Activated naive CD8-positive, alpha-beta T cell treated with anti-CD3 and anti-CD28 coated beads, Interleukin-2, amount 50 U/mL, for 24 hours (primary cell): ENCODE measurements at regions not wholly inside any gene's neighbourhood (a gene's known extent, or its start where the extent isn't known, plus 50 kb on each side); places are given as distances from the start of the nearest gene placed in this dataset.
"Not testable (repeated sequence)": the region's sequence is repeated elsewhere in the genome, so short reads cannot be mapped to it uniquely, and the experiment has no call there.

Experiments
- ATAC-seq: fragments of 150-1000 bp; cut with Tn5 transposase; one replicate; pipeline ENCODE4 v1.10.0; 2021
- DNase-seq: peaks from one replicate; pipeline ENCODE4 v3.0.0; 2021
- H3K27ac Mint-ChIP-seq: one replicate; pipeline ENCODE4 v1.8.0; 2021; ENCODE audit warnings: mild to moderate bottlenecking, mixed read lengths
- H3K27me3 Mint-ChIP-seq: one replicate; pipeline ENCODE4 v1.8.0; 2021; ENCODE audit warnings: mixed read lengths
- H3K36me3 Mint-ChIP-seq: one replicate; pipeline ENCODE4 v1.8.0; 2021; ENCODE audit warnings: low read depth, mixed read lengths
- H3K4me1 Mint-ChIP-seq: one replicate; pipeline ENCODE4 v1.8.0; 2021; ENCODE audit warnings: mixed read lengths
- H3K4me3 Mint-ChIP-seq: one replicate; pipeline ENCODE4 v1.8.0; 2021; ENCODE audit warnings: mild to moderate bottlenecking, moderate library complexity, mixed read lengths
- H3K9me3 Mint-ChIP-seq: one replicate; pipeline ENCODE4 v1.8.0; 2021; ENCODE audit warnings: mixed read lengths

DNA sequence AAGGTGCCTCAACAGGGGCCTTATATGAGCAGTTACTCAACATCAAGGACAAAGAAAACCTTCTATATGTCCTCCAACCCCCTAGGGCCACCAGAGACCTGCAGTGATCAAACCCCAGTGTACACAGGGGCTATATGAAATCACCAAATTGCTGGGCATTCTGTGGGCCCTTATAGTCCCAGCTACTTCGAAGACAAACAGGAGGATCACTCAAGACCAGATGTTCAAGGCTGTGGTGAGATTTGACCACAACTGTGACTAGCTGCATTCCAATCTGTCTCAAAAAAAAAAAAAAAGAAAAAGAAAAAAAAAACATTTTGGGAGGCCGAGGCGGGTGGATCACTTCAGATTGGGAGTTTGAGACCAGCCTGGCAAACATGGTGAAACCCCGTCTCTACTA lies 51.0 kb upstream of the PRB2 start:
- Mint-ChIP-seq H3K4me1 (no peaks in the 10 kb centered on the region), H3K9me3 (no peaks in the 10 kb centered on the region), H3K27ac (no peak overlapping the region), H3K27me3 (no peaks in the 10 kb centered on the region), H3K36me3 (no peaks in the 10 kb centered on the region), H3K4me3 (no peak overlapping the region)
- no peak for DNase-seq
- no peak for ATAC-seq

DNA sequence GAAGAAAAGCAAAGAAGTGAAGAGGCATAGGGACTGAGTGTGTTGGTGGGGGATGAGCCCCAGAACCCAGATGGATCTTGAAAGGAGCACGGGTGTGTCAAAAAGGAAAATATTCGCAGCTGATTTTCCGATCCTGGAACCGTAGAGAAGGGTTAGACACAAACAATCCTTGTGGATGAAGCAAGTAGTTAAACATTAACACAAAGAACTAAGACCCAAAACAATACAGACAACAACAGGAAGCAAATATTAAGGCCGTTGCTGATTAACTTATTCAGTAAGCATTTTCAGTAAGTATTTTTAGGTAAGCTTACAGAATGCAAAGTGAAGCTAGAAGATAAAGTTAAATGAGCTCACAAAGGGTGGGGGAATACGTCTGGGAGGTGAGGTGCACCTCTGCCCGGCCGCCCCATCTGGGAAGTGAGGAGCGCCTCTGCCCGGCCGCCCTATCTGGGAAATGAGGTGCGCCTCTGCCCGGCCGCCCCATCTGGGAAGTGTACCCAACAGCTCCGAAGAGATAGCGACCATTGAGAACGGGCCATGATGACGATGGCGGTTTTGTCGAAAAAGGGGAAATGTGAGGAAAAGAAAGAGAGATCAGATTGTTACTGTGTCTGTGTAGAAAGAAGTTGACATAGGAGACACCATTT lies 62.8 kb upstream of the PRB2 start:
- Mint-ChIP-seq H3K4me3 (no peak overlapping the region), H3K9me3 (no peaks in the 10 kb centered on the region), H3K4me1 (no peaks in the 10 kb centered on the region), H3K27ac (no peak overlapping the region), H3K36me3 (no peaks in the 10 kb centered on the region), H3K27me3 (no peaks in the 10 kb centered on the region)
- no peak for DNase-seq
- ATAC-seq = no peak

DNA sequence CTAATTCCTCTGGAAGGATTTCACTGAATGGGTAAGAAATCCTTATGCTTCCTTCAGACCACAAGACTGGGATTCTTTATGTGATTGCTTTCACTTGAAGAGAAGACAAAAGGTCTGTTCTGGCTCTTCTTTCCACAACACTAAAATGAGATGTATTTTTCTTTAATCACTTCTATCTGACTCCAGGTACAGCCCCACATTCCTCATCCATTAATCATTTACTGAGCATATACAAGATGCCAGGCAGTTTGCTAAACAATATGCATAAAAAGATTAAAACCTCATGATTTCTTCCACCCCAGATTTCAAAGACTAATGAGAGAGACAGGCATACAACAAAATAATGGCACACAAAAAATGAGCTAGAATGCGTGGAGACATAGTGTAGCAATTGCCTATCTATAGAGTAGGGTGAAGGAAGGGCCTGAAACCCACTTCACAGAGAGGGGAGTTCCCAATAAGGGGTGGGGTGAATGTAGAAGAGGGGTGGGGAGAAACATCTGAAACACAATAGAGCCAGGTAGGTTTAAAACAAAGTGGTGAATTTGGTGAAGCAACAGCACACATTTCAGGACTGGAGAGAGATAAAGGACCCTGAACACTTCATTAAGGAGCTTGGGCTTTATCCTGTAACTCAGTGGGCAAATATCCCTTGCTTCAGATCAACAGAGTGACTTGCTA lies 65.1 kb upstream of the PRB2 start:
- Mint-ChIP-seq H3K27ac (no peak overlapping the region), H3K4me1 (no peaks in the 10 kb centered on the region), H3K27me3 (no peaks in the 10 kb centered on the region), H3K4me3 (no peak overlapping the region), H3K36me3 (no peaks in the 10 kb centered on the region), H3K9me3 (no peaks in the 10 kb centered on the region)
- ATAC-seq (no peak), DNase-seq (no peak)

DNA sequence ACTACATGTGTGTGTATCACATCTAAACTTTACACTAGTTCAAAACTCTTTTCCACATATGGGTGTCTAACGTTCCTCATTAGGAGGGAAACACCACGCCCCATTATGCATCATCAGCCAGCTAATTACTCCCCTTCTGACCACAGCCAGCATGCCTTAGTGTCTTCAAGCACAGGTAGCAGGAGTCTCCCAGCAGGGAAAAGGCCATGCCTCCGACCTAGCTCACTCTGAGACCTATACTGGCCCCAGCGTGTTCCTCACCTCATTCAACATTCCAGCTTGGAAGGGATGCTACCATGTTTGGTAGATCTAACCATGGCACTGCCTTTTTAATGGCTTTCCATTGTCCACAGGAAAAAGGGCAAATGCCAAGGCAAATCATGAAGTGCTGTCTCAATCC lies 66.1 kb upstream of the PRB2 start:
- Mint-ChIP-seq H3K9me3 (no peaks in the 10 kb centered on the region), H3K27me3 (no peaks in the 10 kb centered on the region), H3K4me1 (no peaks in the 10 kb centered on the region), H3K36me3 (no peaks in the 10 kb centered on the region), H3K27ac (no peak overlapping the region), H3K4me3 (no peak overlapping the region)
- DNase-seq (no peak), ATAC-seq (no peak)

DNA sequence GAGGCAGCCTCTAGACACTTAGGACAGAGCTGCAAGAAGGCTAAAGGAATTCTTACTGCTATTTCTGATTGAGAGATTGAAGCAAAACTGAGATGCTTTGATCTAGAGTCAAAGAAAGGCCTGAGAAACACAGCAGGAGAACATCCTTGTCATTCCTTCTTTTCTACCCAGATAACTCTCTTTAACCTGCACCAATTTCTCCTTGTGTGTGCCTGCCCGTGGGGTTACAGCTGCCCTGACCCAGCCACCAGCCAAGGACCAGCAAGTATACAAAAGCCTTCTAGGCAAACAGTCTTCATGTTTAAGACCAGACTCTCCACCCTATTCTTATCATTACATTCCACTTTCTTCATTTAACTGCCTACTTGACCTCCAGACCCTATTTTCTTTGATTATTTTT lies 81.7 kb upstream of the PRB2 start:
- no peak overlapping the region for H3K4me3 Mint-ChIP-seq
- DNase-seq = no peak
- no peak overlapping the region for H3K27ac Mint-ChIP-seq
- no peaks in the 10 kb centered on the region for H3K9me3 Mint-ChIP-seq
- no peak for ATAC-seq
- H3K36me3 Mint-ChIP-seq = no peaks in the 10 kb centered on the region
- no peaks in the 10 kb centered on the region for H3K4me1 Mint-ChIP-seq
- H3K27me3 Mint-ChIP-seq = no peaks in the 10 kb centered on the region

DNA sequence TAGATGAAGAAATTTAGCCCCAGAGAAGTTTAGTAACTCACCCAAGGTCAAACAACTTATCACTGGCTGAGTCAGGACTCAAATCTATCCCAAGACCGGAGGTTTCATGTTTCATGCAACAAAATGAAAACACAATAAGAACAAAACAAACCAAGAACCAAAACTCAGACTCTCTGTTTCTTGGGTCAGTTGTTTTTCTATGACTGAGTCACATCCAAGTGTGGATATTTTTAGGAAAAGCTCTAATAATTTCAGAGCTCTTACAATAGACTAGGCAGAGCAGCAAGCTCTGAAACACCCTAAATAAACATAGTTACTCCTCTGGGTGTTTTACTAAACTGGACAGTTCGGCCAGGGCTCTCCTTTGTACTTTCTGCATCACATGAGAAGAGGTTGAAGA lies 87.6 kb upstream of the PRB2 start:
- H3K4me3 Mint-ChIP-seq = no peak overlapping the region
- no peak for DNase-seq
- H3K4me1 Mint-ChIP-seq = peaks cover 4% of the 10 kb centered on the region
- no peaks in the 10 kb centered on the region for H3K9me3 Mint-ChIP-seq
- H3K36me3 Mint-ChIP-seq = no peaks in the 10 kb centered on the region
- no peak for ATAC-seq
- H3K27me3 Mint-ChIP-seq = no peaks in the 10 kb centered on the region
- no peak overlapping the region for H3K27ac Mint-ChIP-seq

DNA sequence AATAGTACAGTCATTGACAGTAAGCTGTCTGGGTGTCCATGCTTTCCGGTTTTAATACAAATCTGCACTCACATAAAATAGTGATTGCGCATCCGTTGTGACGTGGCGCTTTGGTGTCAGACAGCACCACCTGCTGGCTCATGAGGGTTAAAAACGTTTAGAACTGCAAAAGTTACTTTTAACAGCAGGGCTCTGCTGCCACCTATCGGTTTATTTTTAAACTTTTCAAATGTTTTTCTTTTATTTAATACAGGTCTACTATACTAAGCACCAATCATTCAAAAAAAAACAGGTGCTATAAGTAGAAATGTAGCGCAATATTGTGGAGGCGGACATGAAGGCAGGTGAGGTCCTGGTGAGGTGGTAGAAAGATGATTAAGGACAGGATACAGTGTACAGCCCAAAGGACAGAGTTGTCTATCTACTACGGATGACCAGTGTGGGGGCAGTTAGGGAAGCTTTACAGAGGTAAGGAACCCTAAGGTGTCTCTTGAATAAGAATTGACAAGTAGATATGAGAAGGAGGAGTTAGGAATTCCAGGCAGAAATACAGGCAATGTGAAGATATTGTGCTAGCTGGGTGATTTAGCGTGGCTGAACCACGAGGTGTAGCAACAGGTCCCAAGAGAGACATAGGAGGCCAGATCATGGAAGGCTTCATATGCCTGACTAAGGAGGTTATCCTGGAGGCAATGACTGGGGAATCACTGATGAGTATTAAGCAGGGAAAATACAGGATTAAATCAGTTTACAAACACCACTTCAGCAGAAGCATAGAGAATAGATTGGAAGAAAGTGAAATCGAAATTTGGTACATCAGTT lies 91.5 kb upstream of the PRB2 start:
- H3K4me1 Mint-ChIP-seq = peaks cover 4% of the 10 kb centered on the region
- H3K36me3 Mint-ChIP-seq = no peaks in the 10 kb centered on the region
- H3K4me3 Mint-ChIP-seq = no peak overlapping the region
- no peak overlapping the region for H3K27ac Mint-ChIP-seq
- H3K27me3 Mint-ChIP-seq = no peaks in the 10 kb centered on the region
- ATAC-seq (peak; percentile 65), DNase-seq (peak; percentile 79)
- H3K9me3 Mint-ChIP-seq = no peaks in the 10 kb centered on the region

DNA sequence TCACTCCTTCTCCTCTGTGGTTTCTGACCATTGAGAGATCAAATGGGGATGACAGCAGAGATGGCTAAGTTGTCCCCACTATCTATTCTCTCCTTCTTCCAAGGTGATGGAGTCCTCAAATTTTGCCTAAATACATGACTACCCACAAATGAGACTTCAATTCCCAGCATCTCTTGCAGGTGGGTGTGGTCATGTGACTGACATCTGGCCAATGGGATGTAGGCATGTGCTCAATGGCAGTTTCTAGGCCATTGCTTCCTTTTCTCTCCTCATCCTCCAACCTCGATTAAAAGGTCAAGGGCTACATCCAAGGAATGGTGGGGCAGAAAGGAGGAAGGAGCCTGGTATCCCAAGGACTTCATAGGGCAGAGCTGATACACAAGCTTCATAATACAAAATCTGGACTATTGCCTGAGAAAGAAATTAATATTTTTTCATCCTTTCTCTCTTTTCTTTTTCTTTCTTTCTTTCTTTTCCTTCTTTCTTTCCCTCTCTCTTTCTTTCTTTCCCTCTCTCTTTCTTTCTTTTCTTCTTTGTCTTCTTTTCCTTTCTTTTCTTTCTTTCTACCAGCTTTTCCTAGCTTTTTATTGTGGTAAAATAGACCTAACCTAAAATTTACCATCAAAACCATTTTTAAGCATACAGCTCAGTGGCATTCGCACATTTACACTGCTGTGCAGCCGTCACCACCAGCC lies 100.9 kb upstream of the PRB2 start:
- ATAC-seq (no peak), DNase-seq (no peak)
- H3K27me3 Mint-ChIP-seq = peaks cover 23% of the 10 kb centered on the region
- no peak overlapping the region for H3K4me3 Mint-ChIP-seq
- H3K36me3 Mint-ChIP-seq = no peaks in the 10 kb centered on the region
- peaks cover 7% of the 10 kb centered on the region for H3K4me1 Mint-ChIP-seq
- no peak overlapping the region for H3K27ac Mint-ChIP-seq
- peaks cover 3% of the 10 kb centered on the region for H3K9me3 Mint-ChIP-seq

DNA sequence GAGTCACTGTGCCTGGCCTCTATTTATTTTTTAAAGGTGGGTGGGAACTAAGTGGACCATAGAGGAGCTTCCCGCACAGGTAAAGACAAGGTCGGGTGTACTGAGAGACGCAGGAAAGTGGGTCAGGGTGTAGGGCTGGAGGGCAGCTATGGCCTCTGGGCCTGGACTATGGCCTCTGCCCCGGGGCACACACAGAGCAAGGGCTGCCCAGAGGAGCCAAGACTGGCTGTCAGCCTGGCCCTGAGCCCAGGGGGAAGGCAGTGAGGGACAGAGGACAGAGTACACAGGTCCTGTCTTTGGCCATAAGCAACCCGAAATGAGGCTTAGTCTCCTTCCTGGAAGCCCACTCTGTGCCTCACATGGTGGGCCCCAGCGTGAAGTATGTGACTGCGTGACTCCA lies 102.1 kb upstream of the PRB2 start:
- DNase-seq (no peak), ATAC-seq (no peak)
- no peak overlapping the region for H3K4me3 Mint-ChIP-seq
- peaks cover 27% of the 10 kb centered on the region for H3K27me3 Mint-ChIP-seq
- peaks cover 7% of the 10 kb centered on the region for H3K4me1 Mint-ChIP-seq
- no peaks in the 10 kb centered on the region for H3K36me3 Mint-ChIP-seq
- no peak overlapping the region for H3K27ac Mint-ChIP-seq
- H3K9me3 Mint-ChIP-seq = peaks cover 5% of the 10 kb centered on the region

DNA sequence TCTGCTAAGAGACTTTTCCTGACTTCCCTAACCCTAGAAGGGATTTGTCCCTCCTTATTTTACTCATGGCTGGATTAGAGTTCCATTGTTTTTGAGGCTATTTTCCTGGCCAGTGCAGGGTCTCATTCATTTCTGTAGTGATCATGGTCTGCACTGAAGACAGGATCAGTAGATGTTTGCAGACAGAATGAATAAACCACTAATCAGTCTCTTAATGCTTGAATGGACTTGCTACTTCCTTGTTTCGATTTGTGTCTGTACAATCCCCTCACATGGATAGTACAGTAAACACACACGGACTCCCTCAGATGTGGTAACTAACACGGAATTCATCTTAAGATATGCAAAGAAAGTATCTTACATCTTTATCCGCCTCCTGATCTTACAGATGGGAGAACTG lies 102.6 kb upstream of the PRB2 start:
- Mint-ChIP-seq H3K36me3 (no peaks in the 10 kb centered on the region), H3K27ac (no peak overlapping the region), H3K4me1 (peaks cover 7% of the 10 kb centered on the region), H3K27me3 (peaks cover 27% of the 10 kb centered on the region), H3K9me3 (peaks cover 5% of the 10 kb centered on the region), H3K4me3 (no peak overlapping the region)
- ATAC-seq = no peak
- no peak for DNase-seq

DNA sequence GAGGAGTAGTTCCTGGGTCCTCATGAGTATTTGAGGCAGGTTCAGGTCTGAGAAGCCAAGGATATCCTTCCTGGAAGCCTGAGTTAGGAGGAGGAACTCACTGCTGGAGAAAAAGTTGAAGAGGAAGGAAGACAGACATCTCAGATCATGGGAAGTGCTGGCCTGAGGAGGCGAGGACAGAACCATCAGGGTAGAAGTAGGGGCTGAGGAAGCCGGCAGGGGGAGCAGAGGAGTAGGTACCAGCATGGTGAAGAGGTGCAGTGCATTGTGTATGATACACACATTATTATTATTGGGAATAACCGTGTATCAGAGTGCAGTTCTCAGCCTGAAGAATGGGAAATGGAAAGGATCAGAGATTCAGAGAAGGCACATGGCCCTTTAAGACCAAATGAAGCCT lies 103.2 kb upstream of the PRB2 start:
- H3K9me3 Mint-ChIP-seq, H3K27ac Mint-ChIP-seq, H3K36me3 Mint-ChIP-seq, H3K4me3 Mint-ChIP-seq, DNase-seq, H3K4me1 Mint-ChIP-seq, ATAC-seq: not testable (repeated sequence)
- H3K27me3 Mint-ChIP-seq = peaks cover 27% of the 10 kb centered on the region

DNA sequence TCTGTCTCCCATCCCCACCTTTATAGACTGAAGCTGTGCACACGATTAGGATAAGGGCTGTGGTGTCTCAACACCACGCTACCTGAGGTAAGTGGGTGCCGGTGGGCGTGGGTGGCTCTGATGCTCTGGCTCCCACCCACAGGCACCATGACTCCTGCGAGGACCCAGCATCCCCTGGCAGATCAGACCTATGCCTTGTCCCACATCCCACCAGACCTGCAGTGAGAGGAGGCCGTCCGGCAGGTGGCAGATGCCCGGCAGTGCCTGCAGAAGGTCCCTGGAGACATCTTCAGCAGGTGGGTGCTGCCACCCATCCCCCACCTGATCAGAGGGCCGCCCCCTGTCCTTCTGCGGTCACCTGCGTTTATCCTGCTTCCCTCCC lies 104.4 kb upstream of the PRB2 start:
- ATAC-seq (no peak), DNase-seq (no peak)
- Mint-ChIP-seq H3K27ac (no peak overlapping the region), H3K4me1 (peaks cover 7% of the 10 kb centered on the region), H3K36me3 (no peaks in the 10 kb centered on the region), H3K4me3 (no peak overlapping the region), H3K9me3 (peaks cover 5% of the 10 kb centered on the region), H3K27me3 (peaks cover 27% of the 10 kb centered on the region)

DNA sequence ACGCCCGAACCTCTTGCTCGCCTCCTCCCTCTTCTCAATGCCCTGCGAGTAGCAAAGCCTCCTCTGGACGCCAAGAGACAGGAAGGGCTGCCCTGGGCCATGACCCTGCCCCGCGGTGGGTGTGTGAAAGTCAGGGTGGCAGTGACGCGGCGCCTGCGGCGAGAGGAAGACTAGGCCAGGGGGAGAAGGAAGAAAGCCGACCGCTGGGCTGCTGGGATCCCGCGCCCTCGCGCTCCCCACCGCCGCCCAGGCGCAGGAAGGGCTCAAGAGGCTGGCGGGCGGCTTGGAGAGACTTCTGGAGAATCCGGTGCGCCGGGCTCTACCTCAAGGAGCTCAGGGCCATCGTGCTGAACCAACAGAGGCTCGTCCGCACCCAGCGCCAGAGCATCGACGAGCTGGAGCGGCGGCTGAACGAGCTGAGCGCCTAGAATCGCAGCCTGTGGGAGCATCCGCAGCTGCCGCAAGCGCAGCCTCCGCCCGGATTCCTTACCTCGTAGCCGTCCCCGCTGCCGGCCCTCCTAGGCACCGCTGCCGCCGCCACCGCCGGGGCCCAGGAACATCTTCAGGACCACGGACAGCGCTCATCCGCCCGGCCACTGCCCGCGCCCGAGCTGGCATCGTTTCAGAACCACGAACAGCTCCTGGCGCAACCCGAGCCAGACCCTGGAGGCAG lies 105.0 kb upstream of the PRB2 start:
- peaks cover 7% of the 10 kb centered on the region for H3K4me1 Mint-ChIP-seq
- no peak overlapping the region for H3K4me3 Mint-ChIP-seq
- ATAC-seq (peak; percentile 88), DNase-seq (peak; percentile 88)
- peaks cover 27% of the 10 kb centered on the region for H3K27me3 Mint-ChIP-seq
- H3K36me3 Mint-ChIP-seq = no peaks in the 10 kb centered on the region
- H3K27ac Mint-ChIP-seq = no peak overlapping the region
- H3K9me3 Mint-ChIP-seq = peaks cover 5% of the 10 kb centered on the region

DNA sequence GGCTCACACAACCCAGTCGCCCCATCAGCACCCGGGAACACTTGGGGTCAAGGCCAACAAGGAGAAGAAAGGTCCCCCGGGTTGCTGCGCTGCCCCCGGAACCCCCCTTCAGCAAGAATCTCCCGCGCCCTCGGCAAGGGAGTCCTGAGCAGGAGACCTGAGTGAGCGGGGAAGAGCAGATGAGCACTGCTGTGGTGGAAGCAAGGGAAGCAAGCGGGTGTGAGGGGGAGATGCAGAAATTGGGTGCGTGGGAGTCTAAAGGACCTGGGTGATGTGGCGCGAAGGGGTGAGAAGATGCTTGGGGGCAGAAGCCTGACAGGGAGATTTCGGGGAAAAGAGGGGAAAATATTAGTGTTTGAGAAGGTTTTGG lies 105.5 kb upstream of the PRB2 start:
- DNase-seq = no peak
- Mint-ChIP-seq H3K27ac (no peak overlapping the region), H3K4me1 (peaks cover 7% of the 10 kb centered on the region), H3K9me3 (peaks cover 5% of the 10 kb centered on the region), H3K27me3 (peaks cover 27% of the 10 kb centered on the region), H3K4me3 (no peak overlapping the region), H3K36me3 (no peaks in the 10 kb centered on the region)
- no peak for ATAC-seq
